GM21367 (cell line): ENCODE measurements at regions not wholly inside any gene's neighbourhood (a gene's known extent, or its start where the extent isn't known, plus 50 kb on each side); places are given as distances from the start of the nearest gene placed in this dataset.
"Not testable (repeated sequence)": the region's sequence is repeated elsewhere in the genome, so short reads cannot be mapped to it uniquely, and the experiment has no call there.

Experiments
- ATAC-seq: cut with Tn5 transposase; IDR thresholded peaks from one replicate; pipeline ENCODE4 v1.9.1; 2021; ENCODE audit not compliant: unreplicated experiment

GRCh38 chr6:113672491-113673149, 184.5 kb upstream of the MARCKS start:
- no peak for ATAC-seq

GRCh38 chr6:113674075-113674474, 183.1 kb upstream of the MARCKS start:
- no peak for ATAC-seq

GRCh38 chr6:113676057-113676456, 181.1 kb upstream of the MARCKS start:
- ATAC-seq = no peak

GRCh38 chr6:113676968-113677367, 180.2 kb upstream of the MARCKS start:
- no peak for ATAC-seq

- ATAC-seq = no peak
Observed at GRCh38 chr6:113679051-113679450, 178.1 kb upstream of the MARCKS start.

GRCh38 chr6:113680301-113680700, 176.8 kb upstream of the MARCKS start:
- ATAC-seq = no peak

- ATAC-seq = no peak
Observed at GRCh38 chr6:113683968-113684367, 173.2 kb upstream of the MARCKS start.

- no peak for ATAC-seq
Observed at GRCh38 chr6:113684382-113684901, 172.7 kb upstream of the MARCKS start.

GRCh38 chr6:113686049-113686448, 171.1 kb upstream of the MARCKS start:
- no peak for ATAC-seq

- ATAC-seq = not testable (repeated sequence)
Observed at GRCh38 chr6:113689620-113690019, 167.5 kb upstream of the MARCKS start.

GRCh38 chr6:113690281-113691259, 166.6 kb upstream of the MARCKS start:
- no peak for ATAC-seq

GRCh38 chr6:113691260-113691656, 165.9 kb upstream of the MARCKS start:
- ATAC-seq = no peak

GRCh38 chr6:113693851-113694250, 163.3 kb upstream of the MARCKS start:
- no peak for ATAC-seq

GRCh38 chr6:113694278-113695077, 162.7 kb upstream of the MARCKS start:
- ATAC-seq = no peak

- no peak for ATAC-seq
Observed at GRCh38 chr6:113695516-113695915, 161.6 kb upstream of the MARCKS start.

- no peak for ATAC-seq
Observed at GRCh38 chr6:113696960-113697359, 160.2 kb upstream of the MARCKS start.

- peak; percentile 54 for ATAC-seq
Observed at GRCh38 chr6:113697632-113698410, 159.3 kb upstream of the MARCKS start.

GRCh38 chr6:113699239-113699638, 157.9 kb upstream of the MARCKS start:
- no peak for ATAC-seq

GRCh38 chr6:113701552-113702254, 155.4 kb upstream of the MARCKS start:
- no peak for ATAC-seq

GRCh38 chr6:113707194-113707593, 150.0 kb upstream of the MARCKS start:
- ATAC-seq = no peak
